IMR-90 (cell line): ENCODE measurements at regions not wholly inside any gene's neighbourhood (a gene's known extent, or its start where the extent isn't known, plus 50 kb on each side); places are given as distances from the start of the nearest gene placed in this dataset.
A peak's percentile ranks its signal among the peaks of the same experiment; 100 is the strongest.

ENCODE experiments used
- ATAC-seq: fragments of 200-7000 bp; cut with Tn5 transposase; 2 replicates; pipeline ENCODE4 v1.9.1; 2020; ENCODE audit warnings: low read depth, mild to moderate bottlenecking, moderate library complexity
- BruUV-seq: library from RNA; stranded (reverse); fragments of 400-500 nt; replicated peaks from 2 replicates; lab custom pipeline; 2021; lab: Mats Ljungman, UMichigan
- CTCF ChIA-PET: fragments of 300-600 bp; formaldehyde crosslinking; extraction: SDS; loops from one replicate; lab custom pipeline; 2021; ENCODE audit warnings: antibody characterized with exemption; lab: Yijun Ruan, JAX
- POLR2A ChIA-PET: fragments of 300-600 bp; sonication (Branson Sonifier 250); formaldehyde crosslinking; loops from one replicate; lab custom pipeline; 2022; ENCODE audit warnings: antibody characterized with exemption; ENCODE audit not compliant: unreplicated experiment; lab: Charles Lee
- DNase-seq: peaks from one replicate; pipeline ENCODE4 v3.0.0; 2013
- H2AFZ ChIP-seq: replicated peaks from 2 replicates; pipeline ENCODE3; 2013; ENCODE audit warnings: low read length, mild to moderate bottlenecking; ENCODE audit not compliant: poor library complexity
- H2AK5ac ChIP-seq: 2 replicates; pipeline ENCODE4 v1.6.1; 2013; ENCODE audit warnings: low read depth, low read length, inconsistent platforms
- H2AK9ac ChIP-seq: replicated peaks from 2 replicates; pipeline ENCODE3; 2013; ENCODE audit warnings: mild to moderate bottlenecking, low read depth, low read length, moderate library complexity; ENCODE audit not compliant: poor library complexity
- H2BK120ac ChIP-seq: 2 replicates; pipeline ENCODE4 v1.6.1; 2013; ENCODE audit warnings: low read depth, low read length, inconsistent platforms
- H2BK15ac ChIP-seq: 3 replicates; pipeline ENCODE4 v1.6.1; 2013; ENCODE audit warnings: low read depth, low read length, inconsistent platforms
- H2BK20ac ChIP-seq: 2 replicates; pipeline ENCODE4 v1.6.1; 2013; ENCODE audit warnings: low read depth, mild to moderate bottlenecking, inconsistent platforms, low read length, moderate library complexity
- H2BK5ac ChIP-seq: 2 replicates; pipeline ENCODE4 v1.6.1; 2013; ENCODE audit warnings: mild to moderate bottlenecking, low read depth, low read length, inconsistent platforms; ENCODE audit not compliant: poor library complexity, severe bottlenecking
- H3K14ac ChIP-seq: replicated peaks from 2 replicates; pipeline ENCODE4 v1.6.1; 2013; ENCODE audit warnings: low read depth, low read length, inconsistent platforms
- H3K18ac ChIP-seq: 2 replicates; pipeline ENCODE4 v1.6.1; 2013; ENCODE audit warnings: low read depth, low read length, control low read depth
- H3K23ac ChIP-seq: 2 replicates; pipeline ENCODE4 v1.6.1; 2013; ENCODE audit warnings: low read depth, low read length, inconsistent platforms
- H3K27ac ChIP-seq: 2 replicates; pipeline ENCODE4 v1.5.1; 2013; ENCODE audit warnings: mild to moderate bottlenecking, control low read depth, low read length; ENCODE audit not compliant: insufficient read depth
- H3K27me3 ChIP-seq: 2 replicates; pipeline ENCODE4 v1.6.1; 2013; ENCODE audit warnings: low read length; ENCODE audit not compliant: control insufficient read depth, insufficient read depth
- H3K36me3 ChIP-seq: 2 replicates; pipeline ENCODE4 v1.6.1; 2013; ENCODE audit warnings: low read length, mixed read lengths; ENCODE audit not compliant: control insufficient read depth, insufficient read depth
- H3K4ac ChIP-seq: 2 replicates; pipeline ENCODE4 v1.6.1; 2013; ENCODE audit warnings: low read depth, low read length, inconsistent platforms
- H3K4me1 ChIP-seq: 2 replicates; pipeline ENCODE4 v1.6.1; 2013; ENCODE audit warnings: low read length, mixed read lengths; ENCODE audit not compliant: control insufficient read depth, insufficient read depth
- H3K4me2 ChIP-seq: 2 replicates; pipeline ENCODE4 v1.6.1; 2013; ENCODE audit warnings: low read depth, mild to moderate bottlenecking, control low read depth, low read length, moderate library complexity
- H3K4me3 ChIP-seq: 2 replicates; pipeline ENCODE4 v1.5.1; 2013; ENCODE audit warnings: low read depth, mild to moderate bottlenecking, control low read depth, low read length, moderate library complexity; ENCODE audit not compliant: insufficient read depth
- H3K56ac ChIP-seq: 2 replicates; pipeline ENCODE4 v1.6.1; 2013; ENCODE audit warnings: low read length, inconsistent platforms; ENCODE audit not compliant: insufficient read depth; ENCODE audit errors: extremely low read depth
- H3K79me1 ChIP-seq, 2 experiments: 2 replicates each; pipeline ENCODE4 v1.6.1; 2013; ENCODE audit warnings: low read length in 2 of 2, inconsistent platforms in 1 of 2, low read depth in 1 of 2
- H3K9ac ChIP-seq: 2 replicates; pipeline ENCODE4 v1.6.1; 2013; ENCODE audit warnings: low read depth, low read length, control low read depth
- H3K9me1 ChIP-seq: 2 replicates; pipeline ENCODE4 v1.6.1; 2013; ENCODE audit warnings: low read length, inconsistent platforms; ENCODE audit not compliant: insufficient read depth
- H3K9me3 ChIP-seq: 2 replicates; pipeline ENCODE4 v1.6.1; 2013; ENCODE audit warnings: low read length; ENCODE audit not compliant: control insufficient read depth, insufficient read depth
- H4K20me1 ChIP-seq: 2 replicates; pipeline ENCODE4 v1.6.1; 2013; ENCODE audit warnings: low read length, inconsistent platforms; ENCODE audit not compliant: insufficient read depth
- H4K5ac ChIP-seq: 2 replicates; pipeline ENCODE4 v1.6.1; 2013; ENCODE audit warnings: mild to moderate bottlenecking, low read depth, low read length, control low read depth
- H4K8ac ChIP-seq, 2 experiments: 2 replicates each; pipeline ENCODE4 v1.6.1; 2013; ENCODE audit warnings: low read depth in 2 of 2, low read length in 2 of 2, control low read depth in 1 of 2, inconsistent platforms in 1 of 2
- H4K91ac ChIP-seq: 2 replicates; pipeline ENCODE4 v1.6.1; 2013; ENCODE audit warnings: low read depth, low read length, inconsistent platforms; ENCODE audit not compliant: insufficient read depth
- CEBPB ChIP-seq: IDR thresholded peaks from 2 replicates; pipeline ENCODE4 v1.6.1; 2012; ENCODE audit warnings: low read depth, low read length, improper control_type of control experiment
- ELK1 ChIP-seq: fragments of 150-350 bp; IDR thresholded peaks from 2 replicates; pipeline ENCODE4 v1.6.1; 2016; ENCODE audit warnings: low read depth, mild to moderate bottlenecking, low read length, moderate library complexity, borderline replicate concordance
- WGBS, 2 experiments: methylation state at CpG; one replicate each; pipeline versions ENCODE4 v1.1.5 to v1.1.7; 2013; ENCODE audit warnings: missing lambda C conversion rate in 2 of 2; ENCODE audit not compliant: insufficient read length in 1 of 2; ENCODE audit errors: extremely low coverage in 2 of 2; 5-methylcytosine and 5-hydroxymethylcytosine counted together
- dilution Hi-C: fragments of 300-500 bp; cut with HindIII; formaldehyde crosslinking; loops from one replicate; pipeline ENCODE4 v1.14.3; 2018; ENCODE audit warnings: low sequenced_read_pairs; ENCODE audit not compliant: unreplicated experiment
- in situ Hi-C: fragments of 300-500 bp; cut with MboI; formaldehyde crosslinking; loops from 3 replicates; pipeline ENCODE4 v1.14.3; 2019; ENCODE audit warnings: low sequenced_read_pairs, inconsistent platforms, mixed read lengths
- intact Hi-C: fragments of 100-400 bp; cut with micrococcal nuclease; formaldehyde crosslinking; loops from 2 replicates; pipeline ENCODE4 v1.10.0; 2022

- no peaks in the 10 kb centered on the region for H3K36me3 ChIP-seq
- no peak overlapping the region for H3K23ac ChIP-seq
- no peak overlapping the region for H2AK5ac ChIP-seq
- intact Hi-C loops, result no loop called here
- ATAC-seq, result peak; percentile 70
- in situ Hi-C loops, result loop anchor here (25.0 kb wide), 1 partner anchor 920 kb away; no protein-coding TSS in a partner anchor
- H4K5ac ChIP-seq, result no peak overlapping the region
- H2BK120ac ChIP-seq, result peak overlapping the region; percentile 10; the same call in 1 of the 2 replicates
- no peaks in the 10 kb centered on the region for H3K79me1 ChIP-seq
- H4K20me1 ChIP-seq, result no peaks in the 10 kb centered on the region
- no peak overlapping the region for H3K9ac ChIP-seq
- no CpG with 5 or more reads among the region's 3 CpGs for WGBS, 2 experiments
- H4K91ac ChIP-seq, result no peak overlapping the region
- H3K4ac ChIP-seq, result 0 out of 2 replicates have a peak overlapping the region, but pooled peaks have one; percentile 41
- TF ChIP-seq ELK1 (no peak), CEBPB (peak; percentile 84)
- no peak overlapping the region for H4K8ac ChIP-seq
- no peak overlapping the region for H2AK9ac ChIP-seq
- ChIA-PET CTCF (no interaction called here), POLR2A (no interaction called here)
- H3K4me2 ChIP-seq, result no peak overlapping the region
- H3K27ac ChIP-seq, result no peak overlapping the region
- peak; percentile 88 for DNase-seq
- dilution Hi-C loops, result no loop called here
- peaks cover 11% of the 10 kb centered on the region for H3K27me3 ChIP-seq
- no peaks in the 10 kb centered on the region for H3K4me1 ChIP-seq
- no peak overlapping the region for H2BK5ac ChIP-seq
- H3K9me3 ChIP-seq, result peaks cover 2% of the 10 kb centered on the region; the same call in 1 of the 2 replicates
- H2BK20ac ChIP-seq, result no peak overlapping the region
- H2AFZ ChIP-seq, result no peak overlapping the region
- H3K18ac ChIP-seq, result no peak overlapping the region; the same call in 1 of the 2 replicates
- no TSS peak for BruUV-seq
- H3K4me3 ChIP-seq, result no peak overlapping the region
- H3K56ac ChIP-seq, result no peak overlapping the region
- no peak overlapping the region for H3K14ac ChIP-seq
- no peaks in the 10 kb centered on the region for H3K9me1 ChIP-seq
- H2BK15ac ChIP-seq, result peak overlapping the region; percentile 3; the same call in 1 of the 3 replicates
Observed at GRCh38 chr4:74632634-74633033, 161.7 kb downstream of the BTC start.
